BLaER1 treated with 17β-estradiol and CSF1 and Interleukin-3, amounts not matched to agents 10 nM and 100 nM (cell line): ENCODE measurements at regions not wholly inside any gene's neighbourhood (a gene's known extent, or its start where the extent isn't known, plus 50 kb on each side); places are given as distances from the start of the nearest gene placed in this dataset.

Experiments
- H3K27ac ChIP-seq, 11 experiments: shearing (Covaris generic); formaldehyde crosslinking; 2 replicates each; pipeline ENCODE4 v1.8.1; 2022
- H3K27me3 ChIP-seq, 11 experiments: shearing (Covaris generic); formaldehyde crosslinking; 2 replicates each; pipeline ENCODE4 v1.8.1; 2022
- H3K36me3 ChIP-seq, 11 experiments: shearing (Covaris generic); formaldehyde crosslinking; 2 replicates each; pipeline ENCODE4 v1.8.1; 2022
- H3K4me1 ChIP-seq, 10 experiments: shearing (Covaris generic); formaldehyde crosslinking; 2 replicates each; pipeline ENCODE4 v1.8.1; 2022
- H3K4me2 ChIP-seq, 11 experiments: shearing (Covaris generic); formaldehyde crosslinking; 2 replicates each; pipeline ENCODE4 v1.8.1; 2022
- H3K4me3 ChIP-seq, 10 experiments: shearing (Covaris generic); formaldehyde crosslinking; 2 replicates each; pipeline ENCODE4 v1.8.1; 2022
- H3K9ac ChIP-seq, 11 experiments: shearing (Covaris generic); formaldehyde crosslinking; 2 replicates each; pipeline ENCODE4 v1.8.1; 2022
- H3K9me3 ChIP-seq, 11 experiments: shearing (Covaris generic); formaldehyde crosslinking; replicated peaks in 1 of 11; 2 replicates each; pipeline ENCODE4 v1.8.1; 2022
- H4K20me1 ChIP-seq, 11 experiments: shearing (Covaris generic); formaldehyde crosslinking; 2 replicates each; pipeline ENCODE4 v1.8.1; 2022
- Cebpa-rat ChIP-seq, 11 experiments: shearing (Covaris generic); IDR thresholded peaks; 2 replicates each; pipeline ENCODE4 v1.8.1; 2022

DNA sequence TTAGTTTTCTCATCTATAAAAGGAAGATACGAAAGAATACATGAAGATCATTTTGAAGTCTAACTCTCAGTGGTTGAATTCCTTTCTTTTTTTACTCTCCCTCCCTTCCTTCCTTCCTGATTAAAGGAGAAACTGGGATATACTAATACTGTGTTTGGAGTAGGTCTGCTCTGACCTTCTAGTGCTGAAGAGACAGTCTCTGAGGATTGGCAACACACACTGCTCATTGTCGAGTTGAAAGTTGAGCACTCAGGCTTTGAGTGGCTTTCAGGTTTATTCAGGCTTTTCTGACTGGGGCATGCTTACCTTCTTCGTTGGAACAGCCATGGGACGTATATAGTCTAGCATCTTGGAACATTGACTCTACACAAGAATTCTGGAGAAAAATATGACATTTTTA lies 86.9 kb upstream of the RPS23 start:
- Histone ChIP-seq H3K27me3 (no peaks in the 10 kb centered on the region; a peak in 1 of 22 replicates), H3K4me2 (no peak overlapping the region), H3K4me3 (no peak overlapping the region), H4K20me1 (no peaks in the 10 kb centered on the region), H3K9me3 (no peaks in the 10 kb centered on the region), H3K9ac (no peak overlapping the region), H3K4me1 (peaks cover 10 to 35% (median 30%) of the 10 kb centered on the region in 10 experiments; a peak in 19 of 20 replicates), H3K36me3 (no peaks in the 10 kb centered on the region), H3K27ac (no peak overlapping the region)
- TF ChIP-seq Cebpa-rat (IDR thresholded peaks at IDR 0.05): no peak

- H3K27me3 ChIP-seq: no peaks in the 10 kb centered on the region; a peak in 1 of 22 replicates
- no peaks in the 10 kb centered on the region for H3K36me3 ChIP-seq
- H3K9me3 ChIP-seq: no peaks in the 10 kb centered on the region
- no peak for TF ChIP-seq Cebpa-rat (IDR thresholded peaks at IDR 0.05)
- H3K4me1 ChIP-seq: peaks cover 12 to 41% (median 35%) of the 10 kb centered on the region in 10 experiments; a peak in 19 of 20 replicates
- no peak overlapping the region for H3K27ac ChIP-seq
- H3K4me2 ChIP-seq: no peak overlapping the region
- H3K9ac ChIP-seq: no peak overlapping the region
- no peaks in the 10 kb centered on the region for H4K20me1 ChIP-seq
- no peak overlapping the region for H3K4me3 ChIP-seq
Measured at GRCh38 chr5:82364497-82364896, 86.3 kb upstream of the RPS23 start.

GRCh38 chr5:82363524-82363923 lies 85.4 kb upstream of the RPS23 start:
- Histone ChIP-seq H4K20me1 (no peaks in the 10 kb centered on the region), H3K27me3 (peaks cover 0 to 9% (median 0%) of the 10 kb centered on the region in 11 experiments; a peak in 3 of 22 replicates), H3K4me2 (peak overlapping the region in 1 of 11 experiments; percentile 62; a peak in 1 of 22 replicates), H3K27ac (no peak overlapping the region), H3K36me3 (no peaks in the 10 kb centered on the region), H3K4me1 (peaks cover 12 to 50% (median 45%) of the 10 kb centered on the region in 10 experiments; a peak in 19 of 20 replicates), H3K9me3 (no peaks in the 10 kb centered on the region), H3K9ac (no peak overlapping the region), H3K4me3 (no peak overlapping the region)
- no peak for TF ChIP-seq Cebpa-rat (IDR thresholded peaks at IDR 0.05)

DNA sequence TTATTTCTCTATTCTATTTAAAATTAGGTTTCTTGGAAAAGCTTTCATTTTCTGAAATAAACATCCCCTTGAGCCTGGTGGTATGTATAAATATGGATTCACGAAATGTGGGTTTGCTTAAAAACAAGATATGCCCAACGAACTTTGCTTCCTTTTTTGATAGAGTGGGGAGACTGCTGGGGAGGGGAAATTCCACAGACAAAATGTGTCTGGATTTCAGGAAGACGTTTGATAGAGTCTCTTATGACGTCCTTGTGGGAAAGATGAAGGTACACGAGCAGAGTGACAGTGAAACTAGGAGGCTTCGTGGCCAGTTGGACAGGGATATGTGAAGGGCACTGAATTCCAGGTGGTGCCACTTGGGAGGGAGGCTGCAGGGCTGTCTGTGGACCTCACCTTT lies 84.5 kb upstream of the RPS23 start:
- Histone ChIP-seq H3K27ac (no peak overlapping the region), H3K4me3 (no peak overlapping the region), H3K27me3 (peaks cover 0 to 12% (median 0%) of the 10 kb centered on the region in 11 experiments; a peak in 3 of 22 replicates), H3K36me3 (no peaks in the 10 kb centered on the region), H3K4me1 (peaks cover 14 to 59% (median 54%) of the 10 kb centered on the region in 10 experiments), H3K4me2 (peak overlapping the region; percentile 0 to 81 (median 34); a peak in 17 of 22 replicates), H4K20me1 (no peaks in the 10 kb centered on the region), H3K9me3 (no peaks in the 10 kb centered on the region), H3K9ac (no peak overlapping the region)
- no peak for TF ChIP-seq Cebpa-rat (IDR thresholded peaks at IDR 0.05)

GRCh38 chr5:82360022-82360421 lies 81.9 kb upstream of the RPS23 start:
- no peaks in the 10 kb centered on the region for H4K20me1 ChIP-seq
- H3K27ac ChIP-seq: peak overlapping the region in 4 of 11 experiments; percentile 18 to 54 (median 43); a peak in 5 of 22 replicates
- H3K4me2 ChIP-seq: peak overlapping the region in 10 of 11 experiments; percentile 29 to 82 (median 70); a peak in 17 of 22 replicates
- H3K9me3 ChIP-seq: no peaks in the 10 kb centered on the region
- peaks cover 27 to 84% (median 67%) of the 10 kb centered on the region in 10 experiments for H3K4me1 ChIP-seq
- no peaks in the 10 kb centered on the region for H3K36me3 ChIP-seq
- no peak for TF ChIP-seq Cebpa-rat (IDR thresholded peaks at IDR 0.05)
- H3K27me3 ChIP-seq: peaks cover 0 to 12% (median 0%) of the 10 kb centered on the region in 11 experiments; a peak in 3 of 22 replicates
- no peak overlapping the region for H3K9ac ChIP-seq
- H3K4me3 ChIP-seq: no peak overlapping the region; a peak in 1 of 20 replicates

DNA sequence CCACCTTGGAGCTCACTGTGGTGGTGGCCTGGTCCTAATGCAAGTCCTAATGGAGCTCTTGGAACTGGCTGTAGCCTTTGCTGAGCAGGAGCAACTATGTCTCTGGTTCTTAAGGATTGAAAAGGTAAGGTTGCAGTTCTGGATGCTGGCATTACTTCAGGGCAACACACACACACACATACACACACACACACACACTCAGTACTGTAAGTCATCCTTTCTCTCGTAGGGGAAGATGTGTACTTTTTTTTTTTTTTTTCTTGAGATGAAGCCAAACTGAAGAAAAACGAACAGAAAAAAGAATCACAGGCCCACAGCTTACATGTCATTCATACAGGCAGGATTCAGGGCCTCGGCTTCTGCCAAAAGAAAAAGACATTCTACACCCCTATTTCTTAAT lies 81.1 kb upstream of the RPS23 start:
- Histone ChIP-seq H3K4me3 (no peak overlapping the region), H3K4me1 (peaks cover 30 to 92% (median 69%) of the 10 kb centered on the region in 10 experiments), H3K36me3 (no peaks in the 10 kb centered on the region), H3K9me3 (no peaks in the 10 kb centered on the region), H4K20me1 (no peaks in the 10 kb centered on the region), H3K4me2 (peak overlapping the region in 7 of 11 experiments; percentile 61 to 82 (median 74); a peak in 9 of 22 replicates), H3K9ac (no peak overlapping the region), H3K27ac (no peak overlapping the region), H3K27me3 (peaks cover 0 to 12% (median 0%) of the 10 kb centered on the region in 11 experiments; a peak in 3 of 22 replicates)
- no peak for TF ChIP-seq Cebpa-rat (IDR thresholded peaks at IDR 0.05)

GRCh38 chr5:82358457-82358856 lies 80.3 kb upstream of the RPS23 start:
- Histone ChIP-seq H3K9me3 (no peaks in the 10 kb centered on the region), H3K4me2 (peak overlapping the region in 9 of 11 experiments; percentile 61 to 82 (median 74); a peak in 18 of 22 replicates), H3K9ac (no peak overlapping the region), H3K36me3 (no peaks in the 10 kb centered on the region), H3K4me1 (peaks cover 39 to 99% (median 77%) of the 10 kb centered on the region in 10 experiments), H3K4me3 (no peak overlapping the region), H4K20me1 (no peaks in the 10 kb centered on the region), H3K27me3 (peaks cover 0 to 12% (median 0%) of the 10 kb centered on the region in 11 experiments; a peak in 3 of 22 replicates), H3K27ac (peak overlapping the region in 3 of 11 experiments; percentile 46 to 60 (median 50); a peak in 4 of 22 replicates)
- no peak for TF ChIP-seq Cebpa-rat (IDR thresholded peaks at IDR 0.05)

GRCh38 chr5:82356808-82357671 lies 78.9 kb upstream of the RPS23 start:
- Histone ChIP-seq H4K20me1 (no peaks in the 10 kb centered on the region), H3K9ac (peak overlapping the region; percentile 1 to 55 (median 35); a peak in 13 of 22 replicates), H3K4me2 (peak overlapping the region; percentile 61 to 82 (median 74)), H3K4me3 (peak overlapping the region in 4 of 10 experiments; percentile 2 to 40 (median 16); a peak in 7 of 20 replicates), H3K4me1 (peaks cover 36 to 99% (median 81%) of the 10 kb centered on the region in 10 experiments), H3K27me3 (peaks cover 0 to 12% (median 0%) of the 10 kb centered on the region in 11 experiments; a peak in 3 of 22 replicates), H3K9me3 (no peaks in the 10 kb centered on the region), H3K27ac (peak overlapping the region in 10 of 11 experiments; percentile 4 to 69 (median 48); a peak in 19 of 22 replicates), H3K36me3 (no peaks in the 10 kb centered on the region)
- peak in 1 of 11 experiments; percentile 52; a peak in 1 of 22 replicates for TF ChIP-seq Cebpa-rat (IDR thresholded peaks at IDR 0.05)

DNA sequence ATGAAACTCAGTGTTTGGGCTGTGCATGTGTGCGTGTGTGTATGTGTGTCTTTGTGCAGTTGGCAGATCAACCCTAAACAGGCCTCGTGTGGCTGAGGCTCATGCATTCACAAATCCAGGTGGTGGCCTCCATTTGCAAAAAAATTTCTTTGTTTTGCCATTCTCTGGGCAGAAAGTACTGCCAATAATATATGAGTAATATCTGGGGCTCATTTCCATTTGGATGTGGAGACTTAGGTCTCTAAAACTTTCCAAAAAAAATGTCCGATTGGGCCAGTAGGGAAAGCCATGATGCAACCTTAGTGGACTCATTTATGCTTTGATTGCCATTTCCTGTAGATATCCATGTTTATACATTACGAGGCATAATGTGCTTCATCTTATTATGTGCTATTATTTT lies 77.9 kb upstream of the RPS23 start:
- H3K4me1 ChIP-seq: peaks cover 34 to 90% (median 74%) of the 10 kb centered on the region in 10 experiments
- TF ChIP-seq Cebpa-rat (IDR thresholded peaks at IDR 0.05): no peak
- H3K27me3 ChIP-seq: peaks cover 0 to 12% (median 0%) of the 10 kb centered on the region in 11 experiments; a peak in 3 of 22 replicates
- no peaks in the 10 kb centered on the region for H3K9me3 ChIP-seq
- no peak overlapping the region for H3K9ac ChIP-seq
- H3K4me3 ChIP-seq: no peak overlapping the region
- no peaks in the 10 kb centered on the region for H4K20me1 ChIP-seq
- no peak overlapping the region for H3K27ac ChIP-seq
- peak overlapping the region in 4 of 11 experiments; percentile 4 to 74 (median 44); a peak in 5 of 22 replicates for H3K4me2 ChIP-seq
- no peaks in the 10 kb centered on the region for H3K36me3 ChIP-seq
